Endothelial cell of umbilical vein (primary cell): ENCODE measurements at regions not wholly inside any gene's neighbourhood (a gene's known extent, or its start where the extent isn't known, plus 50 kb on each side); places are given as distances from the start of the nearest gene placed in this dataset.

Experiments
- BruUV-seq: library from RNA; stranded (reverse); fragments of 400-500 nt; replicated peaks from 2 replicates; lab custom pipeline; 2021; lab: Mats Ljungman, UMichigan
- CTCF ChIA-PET: fragments of 300-600, 350-600 bp; sonication (Branson Sonifier 250); formaldehyde crosslinking; loops from one replicate; lab custom pipeline; 2021; ENCODE audit warnings: antibody characterized with exemption, inconsistent platforms; lab: Charles Lee
- POLR2A ChIA-PET: fragments of 300-600, 350-600 bp; sonication (Branson Sonifier 250); formaldehyde crosslinking; loops from one replicate; lab custom pipeline; 2021; ENCODE audit warnings: antibody characterized with exemption, inconsistent platforms; lab: Charles Lee
- DNase-seq: peaks from one replicate; pipeline ENCODE4 v3.0.0-alpha.2; 2011; ENCODE audit warnings: low read depth, low spot score
- FAIRE-seq: peaks from 2 replicates; lab custom pipeline; 2011; peaks lifted over from hg19 to GRCh38; lab: Jason Lieb, UNC
- H2AFZ ChIP-seq: 2 replicates; pipeline ENCODE4 v1.6.0; 2012; ENCODE audit warnings: low read depth, low read length, control low read depth, inconsistent platforms
- H3K27ac ChIP-seq: 2 replicates; pipeline ENCODE4 v1.5.1; 2011; ENCODE audit warnings: low read depth, mild to moderate bottlenecking, control low read depth, low read length, moderate library complexity; ENCODE audit not compliant: insufficient read depth
- H3K27me3 ChIP-seq, 2 experiments: 2 replicates each; pipeline versions ENCODE4 v1.6.0 to v1.6.1; 2011; ENCODE audit warnings: low read length in 2 of 2, mixed read lengths in 1 of 2; ENCODE audit not compliant: control insufficient read depth in 2 of 2, insufficient read depth in 2 of 2
- H3K36me3 ChIP-seq, 2 experiments: 2 replicates in 1 of 2; 3 replicates in 1 of 2; pipeline ENCODE4 v1.5.1; 2011; ENCODE audit warnings: low read length in 2 of 2, mild to moderate bottlenecking in 1 of 2, moderate library complexity in 1 of 2; ENCODE audit not compliant: control insufficient read depth in 2 of 2, insufficient read depth in 2 of 2; ENCODE audit errors: extremely low read depth in 1 of 2
- H3K4me1 ChIP-seq: 3 replicates; pipeline ENCODE4 v1.5.1; 2011; ENCODE audit warnings: mild to moderate bottlenecking, low read length; ENCODE audit not compliant: control insufficient read depth, insufficient read depth; ENCODE audit errors: extremely low read depth
- H3K4me2 ChIP-seq: 2 replicates; pipeline ENCODE4 v1.6.1; 2011; ENCODE audit warnings: low read length, control low read depth, mixed read lengths; ENCODE audit not compliant: insufficient read depth
- H3K4me3 ChIP-seq, 3 experiments: fragments of 200-600 bp in 1 of 3; sonication (generic), shearing (Covaris generic) in 1 of 3; replicated peaks in 1 of 3; 2 replicates each; pipeline ENCODE4 v1.5.1; 2011 to 2016; ENCODE audit warnings: control low read depth in 3 of 3, low read length in 3 of 3, mild to moderate bottlenecking in 2 of 3, inconsistent platforms in 1 of 3, low read depth in 1 of 3, moderate library complexity in 1 of 3; ENCODE audit not compliant: insufficient read depth in 1 of 3
- H3K79me2 ChIP-seq: 2 replicates; pipeline ENCODE4 v1.6.0; 2012; ENCODE audit warnings: low read length, inconsistent platforms; ENCODE audit not compliant: control insufficient read depth, insufficient read depth
- H3K9ac ChIP-seq: replicated peaks from 2 replicates; pipeline ENCODE3; 2011; ENCODE audit warnings: low read length, control low read depth; ENCODE audit not compliant: insufficient read depth; ENCODE audit errors: extremely low read depth
- H3K9me1 ChIP-seq: replicated peaks from 3 replicates; pipeline ENCODE4 v1.6.0; 2011; ENCODE audit warnings: mild to moderate bottlenecking, low read length; ENCODE audit not compliant: control insufficient read depth, insufficient read depth; ENCODE audit errors: extremely low read depth
- H3K9me3 ChIP-seq: replicated peaks from 2 replicates; pipeline ENCODE4 v1.5.1; 2012; ENCODE audit warnings: low read length, inconsistent platforms; ENCODE audit not compliant: control insufficient read depth, insufficient read depth
- H4K20me1 ChIP-seq: replicated peaks from 2 replicates; pipeline ENCODE3; 2011; ENCODE audit warnings: mild to moderate bottlenecking, low read length; ENCODE audit not compliant: control insufficient read depth, insufficient read depth; ENCODE audit errors: extremely low read depth
- CTCF ChIP-seq, 2 donors: IDR thresholded peaks; 1 replicate in 1 of 2; 2 replicates in 1 of 2; pipeline ENCODE4 v1.5.1; 2011; ENCODE audit warnings: low read length in 2 of 2, mild to moderate bottlenecking in 2 of 2, moderate library complexity in 2 of 2, control low read depth in 1 of 2, inconsistent platforms in 1 of 2, low read depth in 1 of 2; ENCODE audit not compliant: insufficient read depth in 1 of 2; ENCODE audit errors: extremely low read depth in 1 of 2
- EZH2 ChIP-seq: IDR thresholded peaks from 2 replicates; pipeline ENCODE4 v1.6.1; 2012; ENCODE audit warnings: borderline replicate concordance, low read depth, mild to moderate bottlenecking, moderate library complexity, low read length, inconsistent platforms; ENCODE audit not compliant: severe bottlenecking
- JUN ChIP-seq: IDR thresholded peaks from 2 replicates; pipeline ENCODE4 v1.6.1; 2011; ENCODE audit warnings: borderline replicate concordance, low read depth; ENCODE audit not compliant: insufficient read length, insufficient read depth
- MAX ChIP-seq: IDR thresholded peaks from 2 replicates; pipeline ENCODE4 v1.6.1; 2011; ENCODE audit not compliant: insufficient read depth, insufficient read length
- MYC ChIP-seq: IDR thresholded peaks from one replicate; pipeline ENCODE4 v1.6.1; 2011; ENCODE audit warnings: mild to moderate bottlenecking, low read depth, low read length
- POLR2A ChIP-seq: IDR thresholded peaks from 2 replicates; pipeline ENCODE4 v1.6.1; 2012; ENCODE audit warnings: low read depth, mild to moderate bottlenecking, control low read depth, low read length
- POLR2AphosphoS5 ChIP-seq: IDR thresholded peaks from 2 replicates; pipeline ENCODE4 v1.6.1; 2012; ENCODE audit warnings: low read depth, mild to moderate bottlenecking, control low read depth, low read length, moderate library complexity; ENCODE audit not compliant: insufficient read depth
- dilution Hi-C: fragments of 300-500 bp; cut with MboI; formaldehyde crosslinking; loops from one replicate; pipeline ENCODE4 v1.15.0; 2019; ENCODE audit warnings: low sequenced_read_pairs; ENCODE audit not compliant: extremely low pct_ligation_motif_present
- intact Hi-C: fragments of 100-400 bp; cut with micrococcal nuclease; formaldehyde crosslinking; loops from one replicate; pipeline ENCODE4 v1.10.0; 2022

DNA sequence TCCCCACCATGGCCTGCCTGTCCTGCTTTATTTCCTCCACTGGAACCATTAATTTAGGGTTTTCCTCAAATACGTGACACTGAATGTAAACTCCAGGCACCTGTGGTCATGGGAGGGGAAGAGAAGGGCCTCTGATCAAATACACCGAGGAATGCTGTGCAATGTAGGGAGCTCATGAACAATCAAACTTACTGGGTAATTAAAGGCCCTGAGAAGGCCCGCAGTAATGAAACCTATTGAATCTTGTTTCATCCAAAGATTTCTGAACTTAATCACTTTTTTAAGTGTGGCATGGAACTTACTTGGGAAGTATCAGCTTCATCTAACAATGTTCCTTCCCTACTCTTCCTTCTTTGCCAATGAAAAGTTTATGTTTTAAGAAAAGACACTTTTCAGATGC lies 299.8 kb downstream of the MIAT start:
- no peaks in the 10 kb centered on the region for H3K36me3 ChIP-seq
- H3K27me3 ChIP-seq: peaks cover 11 to 25% of the 10 kb centered on the region in 2 experiments
- no peak overlapping the region for H3K9ac ChIP-seq
- no peaks in the 10 kb centered on the region for H3K9me1 ChIP-seq
- no peaks in the 10 kb centered on the region for H3K79me2 ChIP-seq
- H3K27ac ChIP-seq: no peak overlapping the region
- DNase-seq (no peak), FAIRE-seq (no peak)
- intact Hi-C loops: no loop called here
- no peaks in the 10 kb centered on the region for H3K4me1 ChIP-seq
- H2AFZ ChIP-seq: no peak overlapping the region
- dilution Hi-C loops: no loop called here
- TF ChIP-seq MAX (no peak), POLR2AphosphoS5 (no peak), MYC (no peak), POLR2A (no peak), JUN (no peak), EZH2 (no peak), CTCF (IDR thresholded peaks at IDR 0.05; ENCODE audit: extremely low read depth in 1 of 2, insufficient read depth in 1 of 2, low read depth in 1 of 2, low read length in 2 of 2) (no peak)
- H3K9me3 ChIP-seq: no peaks in the 10 kb centered on the region
- ChIA-PET CTCF (interaction anchor here (1.5 to 1.7 kb wide), 2 partner anchors 9 kb away, joined by 4 read pairs; no protein-coding TSS in a partner anchor), POLR2A (no interaction called here)
- no TSS peak for BruUV-seq
- no peak overlapping the region for H3K4me3 ChIP-seq
- H3K4me2 ChIP-seq: no peak overlapping the region
- no peaks in the 10 kb centered on the region for H4K20me1 ChIP-seq
